ENCODE measurements at regions not wholly inside any gene's neighbourhood (a gene's known extent, or its start where the extent isn't known, plus 50 kb on each side); places are given as distances from the start of the nearest gene placed in this dataset.

GRCh38 chrX:14398725-14399124 lies 130.6 kb upstream of the GLRA2 start:
- Histone ChIP-seq H4K20me1 (ENCODE audit: control insufficient read depth, extremely low read depth, insufficient read depth, low read length) (no peaks in the 10 kb centered on the region), H3K9ac (ENCODE audit: control insufficient read depth, extremely low read depth, insufficient read depth, low read length) (no peak overlapping the region), H2AFZ (ENCODE audit: control insufficient read depth, low read length) (no peak overlapping the region), H3K9me3 (ENCODE audit: control insufficient read depth, low read depth, low read length) (no peaks in the 10 kb centered on the region), H3K36me3 (ENCODE audit: control insufficient read depth in 2 of 2, extremely low read depth in 1 of 2, insufficient read depth in 2 of 2, low read length in 2 of 2) (no peaks in the 10 kb centered on the region), H3K9me1 (ENCODE audit: control insufficient read depth, extremely low read depth, insufficient read depth, low read length) (no peaks in the 10 kb centered on the region), H3K27me3 (ENCODE audit: control insufficient read depth, extremely low read depth, insufficient read depth, low read length) (no peaks in the 10 kb centered on the region), H3K27ac (ENCODE audit: control insufficient read depth, insufficient read depth, low read length) (peak overlapping the region; percentile 33), H3K79me2 (ENCODE audit: control insufficient read depth, insufficient read depth, low read length) (no peaks in the 10 kb centered on the region), H3K4me2 (ENCODE audit: control insufficient read depth, extremely low read depth, insufficient read depth, low read depth, low read length) (peak overlapping the region; percentile 23), H3K4me3 (ENCODE audit: control insufficient read depth in 2 of 3, extremely low read depth in 1 of 3, insufficient read depth in 2 of 3, low read depth in 1 of 3, low read length in 3 of 3) (no peak overlapping the region), H3K4me1 (ENCODE audit: control insufficient read depth, extremely low read depth, insufficient read depth, low read length) (no peaks in the 10 kb centered on the region)
- FAIRE-seq (no peak), DNase-seq (ENCODE audit: low read depth, low spot score) (peak; percentile 17)
- TF ChIP-seq EZH2 (IDR thresholded peaks at IDR 0.05; ENCODE audit: low read length): no peak
- no peak for TF ChIP-seq CTCF (optimal IDR thresholded peaks at IDR 0.05 in 1 of 3, IDR thresholded peaks at IDR 0.05 in 1 of 3, conservative IDR thresholded peaks at IDR 0.05 in 1 of 3; ENCODE audit: extremely low read depth in 1 of 3, insufficient read depth in 2 of 3, low read length in 3 of 3)
- dilution Hi-C loops (cut with MboI; ENCODE audit: extremely low pct_ligation_motif_present, low sequenced_read_pairs): no loop called here

GRCh38 chrX:14389682-14390081 lies 139.7 kb upstream of the GLRA2 start:
- Histone ChIP-seq H3K79me2 (ENCODE audit: control insufficient read depth, insufficient read depth, low read length) (no peaks in the 10 kb centered on the region), H3K36me3 (ENCODE audit: control insufficient read depth in 2 of 2, extremely low read depth in 1 of 2, insufficient read depth in 2 of 2, low read length in 2 of 2) (no peaks in the 10 kb centered on the region), H3K27ac (ENCODE audit: control insufficient read depth, insufficient read depth, low read length) (no peak overlapping the region), H3K4me2 (ENCODE audit: control insufficient read depth, extremely low read depth, insufficient read depth, low read depth, low read length) (no peak overlapping the region), H3K4me1 (ENCODE audit: control insufficient read depth, extremely low read depth, insufficient read depth, low read length) (no peaks in the 10 kb centered on the region), H3K9ac (ENCODE audit: control insufficient read depth, extremely low read depth, insufficient read depth, low read length) (no peak overlapping the region), H3K9me1 (ENCODE audit: control insufficient read depth, extremely low read depth, insufficient read depth, low read length) (no peaks in the 10 kb centered on the region), H3K9me3 (ENCODE audit: control insufficient read depth, low read depth, low read length) (no peaks in the 10 kb centered on the region), H2AFZ (ENCODE audit: control insufficient read depth, low read length) (no peak overlapping the region), H4K20me1 (ENCODE audit: control insufficient read depth, extremely low read depth, insufficient read depth, low read length) (no peaks in the 10 kb centered on the region), H3K4me3 (ENCODE audit: control insufficient read depth in 2 of 3, extremely low read depth in 1 of 3, insufficient read depth in 2 of 3, low read depth in 1 of 3, low read length in 3 of 3) (no peak overlapping the region), H3K27me3 (ENCODE audit: control insufficient read depth, extremely low read depth, insufficient read depth, low read length) (no peaks in the 10 kb centered on the region)
- FAIRE-seq: no peak
- dilution Hi-C loops (cut with MboI; ENCODE audit: extremely low pct_ligation_motif_present, low sequenced_read_pairs): no loop called here
- DNase-seq (ENCODE audit: low read depth, low spot score): no peak
- TF ChIP-seq EZH2 (IDR thresholded peaks at IDR 0.05; ENCODE audit: low read length): no peak
- TF ChIP-seq CTCF (optimal IDR thresholded peaks at IDR 0.05 in 1 of 3, IDR thresholded peaks at IDR 0.05 in 1 of 3, conservative IDR thresholded peaks at IDR 0.05 in 1 of 3; ENCODE audit: extremely low read depth in 1 of 3, insufficient read depth in 2 of 3, low read length in 3 of 3): no peak
